HT-29 (cell line): ENCODE measurements at regions not wholly inside any gene's neighbourhood (a gene's known extent, or its start where the extent isn't known, plus 50 kb on each side); places are given as distances from the start of the nearest gene placed in this dataset.
"Not testable (repeated sequence)": the region's sequence is repeated elsewhere in the genome, so short reads cannot be mapped to it uniquely, and the experiment has no call there.

Experiments used
- DNase-seq: peaks from one replicate; pipeline ENCODE4 v3.0.0-alpha.2; 2015; ENCODE audit warnings: low spot score

DNA sequence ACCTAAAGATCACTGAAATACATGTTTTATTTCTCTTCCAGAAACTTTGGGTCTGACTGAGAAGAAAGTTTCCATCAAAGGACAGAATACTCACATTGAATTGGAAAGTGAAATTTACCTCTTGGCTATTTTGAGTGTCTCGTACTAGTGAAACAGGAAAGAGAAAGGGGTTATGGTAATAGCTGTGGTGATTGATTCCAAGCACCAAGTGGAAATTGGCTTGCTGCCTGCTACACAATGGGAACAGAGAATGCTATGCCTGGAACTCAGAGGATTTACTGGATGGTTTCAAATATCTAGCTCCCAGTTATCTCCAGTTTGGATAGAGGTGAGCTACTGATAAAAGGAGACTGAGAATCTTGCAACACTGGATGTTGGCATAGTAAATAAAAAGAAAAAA lies 492.8 kb upstream of the FSIP2 start:
- DNase-seq: no peak

DNA sequence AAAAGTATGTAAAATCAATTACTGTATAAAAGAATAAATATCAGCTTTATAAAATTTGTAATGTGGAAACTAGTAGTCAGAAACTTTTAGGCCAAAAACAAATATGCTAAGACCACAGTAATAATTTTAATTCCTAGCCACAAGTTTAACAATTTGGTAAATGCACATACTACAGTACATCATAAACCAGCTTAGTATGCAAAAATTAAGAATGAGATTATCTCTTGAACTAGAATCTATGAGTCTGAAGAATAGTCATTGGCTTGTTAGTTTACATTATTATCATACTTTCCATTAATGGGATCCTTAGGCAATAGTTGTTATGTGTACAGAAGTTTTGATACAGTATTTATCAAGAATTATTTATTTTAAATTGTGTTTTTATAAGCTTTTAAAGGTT lies 491.9 kb upstream of the FSIP2 start:
- no peak for DNase-seq

DNA sequence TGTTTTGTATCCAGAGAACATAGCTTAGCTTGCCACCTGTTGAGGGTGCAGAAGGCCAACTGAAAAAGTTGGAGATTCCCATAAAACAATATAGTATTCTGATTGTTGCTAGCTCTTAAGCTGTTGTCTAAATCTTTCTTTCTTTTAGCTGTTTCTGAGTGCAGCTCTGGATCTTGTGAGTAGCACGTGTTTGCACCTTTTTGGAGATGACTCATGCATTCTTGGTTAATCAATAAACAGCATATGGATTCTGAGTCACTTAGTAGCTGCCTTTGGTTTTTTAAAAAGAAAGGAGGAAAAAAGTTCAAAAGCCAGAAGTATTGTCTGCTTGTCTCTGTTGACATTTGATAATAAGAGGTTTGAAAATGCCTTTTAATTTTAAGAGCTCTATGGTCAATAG lies 483.0 kb upstream of the FSIP2 start:
- peak; percentile 14 for DNase-seq

- DNase-seq: no peak
These were observed 472.9 kb upstream of the FSIP2 start for GRCh38 chr2:185265747-185266146.

GRCh38 chr2:185268651-185269050 lies 470.0 kb upstream of the FSIP2 start:
- no peak for DNase-seq

- no peak for DNase-seq
These were observed 463.7 kb upstream of the FSIP2 start for GRCh38 chr2:185274718-185275484.

DNA sequence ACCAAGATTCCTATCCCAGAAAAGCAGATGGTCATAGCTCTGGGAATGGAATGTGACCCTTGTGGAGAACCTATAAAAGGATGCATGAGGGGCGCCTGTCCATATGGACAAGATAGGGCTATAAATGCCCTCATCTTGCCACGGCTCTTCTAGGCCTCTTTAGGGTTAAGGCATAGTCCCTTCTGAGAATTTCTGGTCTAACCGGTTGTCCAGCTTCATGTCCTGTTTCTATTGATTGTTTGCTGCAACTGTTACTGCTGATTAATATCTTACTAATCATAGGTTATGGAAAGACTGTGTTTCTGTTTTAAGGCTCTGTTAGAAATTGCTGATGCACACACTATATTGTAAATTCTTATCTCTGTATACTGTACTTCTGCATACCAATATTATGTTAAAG lies 462.6 kb upstream of the FSIP2 start:
- DNase-seq: peak; percentile 80

DNA sequence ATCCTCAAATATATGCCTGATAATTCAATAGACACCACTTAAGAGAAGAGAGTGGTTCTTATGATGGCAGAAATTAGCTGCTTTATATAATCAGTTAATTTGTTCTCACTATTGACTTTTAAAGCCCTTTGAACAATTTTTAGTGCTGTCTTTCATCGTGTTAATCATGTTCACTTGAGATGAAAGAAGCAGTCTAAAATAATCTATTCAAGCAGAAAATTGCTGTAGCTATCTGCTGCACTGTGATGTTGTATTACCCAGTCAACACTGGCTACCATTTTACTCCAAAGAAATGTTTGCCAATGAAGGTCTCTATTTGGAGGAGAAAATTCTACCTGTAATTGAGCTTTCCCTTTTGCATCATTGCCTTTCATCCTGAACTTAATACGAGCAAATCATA lies 459.8 kb upstream of the FSIP2 start:
- DNase-seq: no peak

GRCh38 chr2:185279999-185280398 lies 458.6 kb upstream of the FSIP2 start:
- peak; percentile 38 for DNase-seq

DNA sequence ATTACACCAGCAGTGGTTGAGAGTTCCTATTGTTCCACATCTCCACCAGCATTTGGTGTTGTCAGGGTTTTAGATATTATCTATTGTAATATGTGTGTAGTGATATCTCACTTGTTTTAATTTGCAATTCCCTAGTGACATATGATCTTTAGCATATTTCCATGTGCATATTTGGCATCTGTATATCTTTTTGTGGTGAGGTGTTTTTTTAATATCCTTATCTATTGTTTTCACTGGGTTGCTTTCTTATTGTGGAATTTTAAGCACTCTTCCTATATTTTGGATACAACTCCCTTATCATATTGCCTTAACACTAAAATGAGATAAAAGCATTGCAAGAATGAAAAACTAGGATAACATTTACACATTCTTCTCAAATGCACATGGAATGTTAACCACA lies 453.9 kb upstream of the FSIP2 start:
- no peak for DNase-seq

DNA sequence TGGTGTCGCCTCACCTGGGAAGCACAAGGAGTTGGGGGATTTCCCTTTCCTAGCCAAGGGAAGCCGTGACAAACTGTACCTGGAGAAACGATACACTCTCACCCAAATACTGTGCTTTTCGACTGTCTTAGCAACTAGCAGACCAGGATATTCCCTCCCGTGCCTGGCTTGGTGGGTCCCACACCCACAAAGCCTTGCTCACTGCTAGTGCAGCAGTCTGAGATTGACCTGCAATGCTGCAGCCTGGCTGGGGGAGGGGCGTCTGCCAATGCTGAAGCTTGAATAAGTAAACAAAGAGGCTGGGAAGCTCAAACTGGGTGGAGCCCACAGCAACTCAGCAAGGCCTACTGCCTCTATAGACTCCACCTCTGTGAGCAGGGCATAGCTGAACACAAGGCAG lies 448.6 kb upstream of the FSIP2 start:
- not testable (repeated sequence) for DNase-seq

- peak; percentile 52 for DNase-seq
These were observed 447.5 kb upstream of the FSIP2 start for GRCh38 chr2:185291035-185291647.

DNA sequence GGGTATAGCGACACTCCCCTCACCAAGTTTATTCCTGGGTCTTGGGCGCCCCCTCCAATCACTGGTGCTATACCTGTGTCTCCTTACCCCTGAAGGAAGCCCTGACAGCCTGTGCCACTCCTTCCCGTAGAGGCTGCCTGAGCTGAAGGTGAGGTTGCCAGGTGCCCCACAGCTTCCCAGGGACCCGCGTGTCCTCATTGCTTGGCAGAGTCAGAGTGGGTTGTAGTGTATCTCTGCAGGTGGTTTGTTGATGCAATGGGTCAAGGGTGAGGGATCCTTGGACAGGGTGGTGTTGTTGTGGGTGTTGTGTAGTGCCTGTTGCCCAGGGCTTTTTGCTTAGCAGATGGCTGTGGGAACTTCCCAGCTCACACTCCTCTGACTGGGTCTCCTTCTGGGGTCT lies 438.7 kb upstream of the FSIP2 start:
- DNase-seq: no peak

GRCh38 chr2:185306119-185306518 lies 432.5 kb upstream of the FSIP2 start:
- no peak for DNase-seq

DNA sequence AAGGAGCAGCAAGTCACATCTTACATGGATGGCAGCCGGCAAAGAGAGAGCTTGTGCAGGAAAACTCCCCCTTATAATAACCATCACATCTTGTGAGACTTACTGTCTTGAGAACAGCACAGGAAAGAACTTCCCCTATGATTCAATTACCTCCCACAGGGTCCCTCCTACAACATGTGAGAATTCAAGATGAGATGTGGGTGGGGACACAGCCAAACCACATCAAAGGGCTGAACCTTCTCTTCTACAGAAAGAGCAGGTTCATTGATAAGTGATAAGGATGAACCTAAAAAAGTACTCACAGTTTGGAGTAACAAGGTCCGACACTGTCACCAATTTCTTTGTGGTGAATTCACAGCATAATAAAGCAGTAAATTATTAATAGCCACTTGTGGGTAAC lies 422.2 kb upstream of the FSIP2 start:
- DNase-seq: no peak

DNA sequence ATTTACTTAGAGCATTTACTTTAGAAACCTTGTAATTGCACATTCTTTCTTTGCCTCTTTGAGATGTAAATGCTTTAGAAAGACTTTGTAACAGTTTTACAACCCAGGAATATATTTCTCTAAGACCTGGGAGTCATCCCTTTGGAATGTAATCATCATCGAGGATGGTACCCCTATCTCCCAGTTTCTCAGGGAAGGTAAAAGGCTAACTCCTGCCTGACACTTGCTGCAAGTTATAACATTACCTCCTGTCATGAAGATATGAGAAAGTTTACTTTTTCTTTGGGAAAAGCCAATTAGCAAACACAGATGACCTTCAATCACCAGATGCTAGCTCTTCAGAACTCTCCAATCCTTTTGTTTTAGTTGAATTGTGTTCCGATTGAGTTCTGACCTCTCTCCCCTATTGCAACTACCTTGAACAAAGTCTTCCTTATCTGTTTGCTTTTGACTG lies 420.3 kb upstream of the FSIP2 start:
- no peak for DNase-seq

DNA sequence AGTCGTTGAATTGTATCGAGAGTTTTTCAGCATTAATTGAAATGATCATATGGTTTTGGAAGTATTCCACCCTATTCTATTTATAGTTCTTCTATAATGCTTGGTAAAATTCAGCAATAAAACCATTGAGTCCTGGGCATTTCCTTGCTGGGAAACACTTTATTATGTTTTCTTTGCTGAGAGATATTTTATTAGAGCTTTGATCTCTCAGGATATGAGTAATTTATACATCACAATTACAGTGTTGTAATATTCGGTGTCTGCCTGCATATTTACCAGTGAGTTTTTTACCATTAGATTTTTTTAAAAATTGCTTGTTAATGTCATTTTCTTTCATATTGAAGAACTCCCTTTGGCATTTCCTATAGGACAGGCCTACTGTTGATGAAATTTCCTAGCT lies 402.7 kb upstream of the FSIP2 start:
- DNase-seq: peak; percentile 43

DNA sequence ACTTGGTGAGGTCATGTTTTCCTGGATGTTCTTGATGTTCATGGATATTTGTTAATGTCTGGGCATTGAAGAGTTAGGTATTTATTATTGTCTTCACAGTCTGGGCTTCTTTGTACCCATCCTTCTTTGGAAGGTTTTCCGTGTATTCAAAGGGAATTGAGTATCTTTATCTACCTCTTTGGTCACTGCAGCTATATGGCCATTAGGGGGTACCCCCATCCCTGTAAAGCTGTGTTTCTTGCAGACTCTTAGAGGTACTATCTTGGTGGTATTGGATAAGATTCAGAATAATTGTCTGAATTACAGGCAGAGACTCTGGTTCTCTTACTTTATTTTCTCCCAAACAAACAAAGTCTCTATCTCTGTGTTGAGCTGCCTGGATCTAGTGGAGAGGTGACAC lies 401.6 kb upstream of the FSIP2 start:
- no peak for DNase-seq

DNA sequence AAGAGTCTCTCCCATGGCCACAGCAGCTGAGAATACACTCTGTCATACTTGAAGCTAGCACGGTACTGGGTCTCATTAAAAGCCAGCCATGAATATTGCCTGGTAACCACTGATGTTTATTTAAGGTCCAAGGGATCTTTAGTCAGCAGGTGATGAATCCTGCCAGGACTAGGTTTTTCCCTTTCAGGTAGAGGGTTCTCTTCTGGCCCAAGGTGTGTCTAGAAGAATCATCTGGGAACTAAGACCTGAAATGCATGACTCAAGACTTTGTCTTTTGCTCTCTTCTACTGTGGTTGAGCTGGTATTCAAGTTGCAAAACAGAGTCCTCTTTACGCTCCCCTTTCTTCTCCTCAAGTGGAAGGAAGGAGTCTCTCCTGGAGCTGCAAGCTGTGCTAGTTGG lies 400.5 kb upstream of the FSIP2 start:
- DNase-seq: no peak

GRCh38 chr2:185347445-185347844 lies 391.2 kb upstream of the FSIP2 start:
- no peak for DNase-seq

- DNase-seq: no peak
These were observed 377.8 kb upstream of the FSIP2 start for GRCh38 chr2:185360776-185361175.

DNA sequence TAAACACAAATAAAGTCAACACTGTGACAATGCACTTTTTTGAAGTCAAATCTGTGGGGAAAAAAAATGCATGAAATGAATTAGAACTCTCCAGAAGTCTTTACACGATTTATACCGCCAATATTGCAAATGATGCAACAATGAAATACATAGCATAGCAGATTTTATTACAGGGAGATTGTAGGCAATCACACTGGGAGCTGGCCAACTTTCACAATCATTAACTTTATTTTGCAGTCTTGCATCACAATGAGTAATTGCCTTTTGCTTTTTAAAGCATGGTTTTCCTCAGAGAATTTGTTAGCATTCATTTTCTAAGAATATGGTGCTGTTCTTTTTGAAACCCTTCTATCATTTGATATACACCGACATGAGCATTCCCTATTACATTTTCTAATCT lies 366.4 kb upstream of the FSIP2 start:
- DNase-seq: peak; percentile 52

GRCh38 chr2:185373229-185373628 lies 365.4 kb upstream of the FSIP2 start:
- no peak for DNase-seq

DNA sequence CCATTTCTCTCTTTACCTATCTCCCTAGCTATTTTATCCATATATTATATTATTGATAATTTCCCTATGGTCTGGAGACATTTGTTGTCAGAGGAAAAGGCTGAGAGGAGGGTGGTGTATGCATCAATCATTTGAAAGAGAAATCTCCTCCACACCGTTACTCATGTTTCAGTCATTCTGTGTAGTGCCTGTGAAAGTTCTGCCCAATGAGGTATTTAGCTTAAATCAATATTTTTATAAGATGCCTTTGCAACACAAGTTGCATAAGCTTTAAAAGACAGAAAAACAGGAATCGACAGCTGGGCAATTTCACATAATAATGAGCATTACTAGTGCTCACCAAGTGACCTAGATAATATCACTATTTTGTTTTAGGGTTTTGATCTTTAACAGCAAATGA lies 363.7 kb upstream of the FSIP2 start:
- DNase-seq: no peak
